ENCODE measurements at regions not wholly inside any gene's neighbourhood (a gene's known extent, or its start where the extent isn't known, plus 50 kb on each side); places are given as distances from the start of the nearest gene placed in this dataset.

- peak; percentile 7 for DNase-seq
Measured at GRCh38 chr7:156257904-156258303, 382.7 kb upstream of the RNF32 start.

GRCh38 chr7:156255635-156256034 lies 384.9 kb upstream of the RNF32 start:
- no peak for DNase-seq

GRCh38 chr7:156251861-156252260 lies 388.7 kb upstream of the RNF32 start:
- no peak for DNase-seq

GRCh38 chr7:156240532-156240931 lies 400.0 kb upstream of the RNF32 start:
- no peak for DNase-seq

- no peak for DNase-seq
Measured at GRCh38 chr7:156238366-156239133, 402.0 kb upstream of the RNF32 start.

GRCh38 chr7:156237614-156238013 lies 403.0 kb upstream of the RNF32 start:
- no peak for DNase-seq

- no peak for DNase-seq
Measured at GRCh38 chr7:156236936-156237599, 403.5 kb upstream of the RNF32 start.

GRCh38 chr7:156236181-156236889 lies 404.2 kb upstream of the RNF32 start:
- no peak for DNase-seq

- no peak for DNase-seq
Measured at GRCh38 chr7:156234666-156235494, 405.7 kb upstream of the RNF32 start.

GRCh38 chr7:156234192-156234591 lies 406.4 kb upstream of the RNF32 start:
- DNase-seq: no peak

- no peak for DNase-seq
Measured at GRCh38 chr7:156232931-156233705, 407.5 kb upstream of the RNF32 start.

GRCh38 chr7:156230576-156230975 lies 410.0 kb upstream of the RNF32 start:
- no peak for DNase-seq

- DNase-seq: no peak
Measured at GRCh38 chr7:156224833-156225225, 412.6 kb upstream of the SHH start.

GRCh38 chr7:156223935-156224832 lies 411.9 kb upstream of the SHH start:
- DNase-seq: no peak

GRCh38 chr7:156222611-156223010 lies 410.3 kb upstream of the SHH start:
- no peak for DNase-seq

- no peak for DNase-seq
Measured at GRCh38 chr7:156222151-156222550, 409.9 kb upstream of the SHH start.

- DNase-seq: no peak
Measured at GRCh38 chr7:156220701-156221100, 408.4 kb upstream of the SHH start.

GRCh38 chr7:156220078-156220605 lies 407.9 kb upstream of the SHH start:
- no peak for DNase-seq

GRCh38 chr7:156219307-156220077 lies 407.2 kb upstream of the SHH start:
- no peak for DNase-seq

Measured in MV-4-11 (cell line).